CD4-positive, alpha-beta T cell (primary cell): ENCODE measurements at regions not wholly inside any gene's neighbourhood (a gene's known extent, or its start where the extent isn't known, plus 50 kb on each side); places are given as distances from the start of the nearest gene placed in this dataset.

Experiments used
- ATAC-seq: fragments of 200-7000 bp; cut with Tn5 transposase; one replicate; pipeline ENCODE4 v1.10.0; 2022; ENCODE audit warnings: mild to moderate bottlenecking; ENCODE audit not compliant: poor library complexity
- CTCF ChIA-PET: fragments of 350-600 bp; sonication (Branson Sonifier 250); formaldehyde crosslinking; loops from one replicate; lab custom pipeline; 2021; ENCODE audit warnings: antibody characterized with exemption, inconsistent platforms; lab: Charles Lee
- POLR2A ChIA-PET: fragments of 350-600 bp; sonication (Branson Sonifier 250); formaldehyde crosslinking; loops from one replicate; lab custom pipeline; 2021; ENCODE audit warnings: antibody characterized with exemption, inconsistent platforms; lab: Charles Lee
- DNase-seq, 14 experiments: peaks; one replicate each; pipeline ENCODE4 v3.0.0-alpha.2; 2013 to 2020; ENCODE audit warnings: mixed read lengths in 2 of 14
- H3K27ac ChIP-seq, 2 donors: one replicate each; pipeline versions ENCODE4 v1.5.1 to v1.7.0; 2013; ENCODE audit warnings: low read length in 2 of 2, low read depth in 1 of 2, mild to moderate bottlenecking in 1 of 2
- H3K27me3 ChIP-seq, 2 experiments: 1 replicate in 1 of 2; 2 replicates in 1 of 2; pipeline versions ENCODE4 v1.6.1 to v1.7.0; 2013; ENCODE audit warnings: low read length in 2 of 2, control low read depth in 1 of 2, mild to moderate bottlenecking in 1 of 2, moderate library complexity in 1 of 2; ENCODE audit not compliant: insufficient read depth in 2 of 2, control insufficient read depth in 1 of 2
- H3K36me3 ChIP-seq: one replicate; pipeline ENCODE4 v1.6.1; 2013; ENCODE audit warnings: low read length, control low read depth; ENCODE audit not compliant: insufficient read depth
- H3K4me1 ChIP-seq: one replicate; pipeline ENCODE4 v1.6.1; 2013; ENCODE audit warnings: low read length, control low read depth; ENCODE audit not compliant: insufficient read depth
- H3K4me3 ChIP-seq: one replicate; pipeline ENCODE4 v1.5.1; 2013; ENCODE audit warnings: mild to moderate bottlenecking, low read length, moderate library complexity
- H3K9me3 ChIP-seq, 2 experiments: 1 replicate in 1 of 2; 2 replicates in 1 of 2; pipeline versions ENCODE4 v1.6.1 to v1.7.0; 2013; ENCODE audit warnings: low read length in 2 of 2, mild to moderate bottlenecking in 2 of 2, control low read depth in 1 of 2, moderate library complexity in 1 of 2; ENCODE audit not compliant: control insufficient read depth in 1 of 2, insufficient read depth in 1 of 2
- H3K27ac Mint-ChIP-seq: one replicate; pipeline ENCODE4 v1.8.0; 2020; ENCODE audit warnings: mixed read lengths
- H3K27me3 Mint-ChIP-seq: one replicate; pipeline ENCODE4 v1.8.0; 2021; ENCODE audit warnings: mixed read lengths
- H3K36me3 Mint-ChIP-seq: one replicate; pipeline ENCODE4 v1.8.0; 2021; ENCODE audit warnings: low read depth, mixed read lengths
- H3K4me1 Mint-ChIP-seq: one replicate; pipeline ENCODE4 v1.8.0; 2021; ENCODE audit warnings: low read depth, mixed read lengths
- H3K4me3 Mint-ChIP-seq: one replicate; pipeline ENCODE4 v1.8.0; 2020; ENCODE audit warnings: mild to moderate bottlenecking, mixed read lengths
- H3K9me3 Mint-ChIP-seq: one replicate; pipeline ENCODE4 v1.8.0; 2020; ENCODE audit warnings: mixed read lengths
- CTCF ChIP-seq: fragments of 200-600 bp; IDR thresholded peaks from one replicate; pipeline ENCODE4 v1.8.0; 2022; ENCODE audit warnings: antibody characterized with exemption, mild to moderate bottlenecking
- intact Hi-C, 2 experiments: fragments of 100-400 bp; cut with DNase I in 1 of 2; cut with micrococcal nuclease in 1 of 2; formaldehyde crosslinking; loops; one replicate each; pipeline versions ENCODE4 v1.15.1 to v1.9.0; 2023 to 2025; cut with DNase I, micrococcal nuclease

- H3K4me1 Mint-ChIP-seq = no peaks in the 10 kb centered on the region
- Histone ChIP-seq H3K9me3 (peaks cover 10% of the 10 kb centered on the region in 2 experiments), H3K4me1 (no peaks in the 10 kb centered on the region), H3K27me3 (no peaks in the 10 kb centered on the region), H3K27ac (no peak overlapping the region), H3K36me3 (no peaks in the 10 kb centered on the region), H3K4me3 (no peak overlapping the region)
- ChIA-PET CTCF (no interaction called here), POLR2A (no interaction called here)
- no peak overlapping the region for H3K4me3 Mint-ChIP-seq
- H3K27ac Mint-ChIP-seq = no peak overlapping the region
- H3K36me3 Mint-ChIP-seq = no peaks in the 10 kb centered on the region
- ATAC-seq (no peak), DNase-seq (no peak)
- TF ChIP-seq CTCF = no peak
- intact Hi-C loops = no loop called here
- H3K9me3 Mint-ChIP-seq = peaks cover 7% of the 10 kb centered on the region
- H3K27me3 Mint-ChIP-seq = no peaks in the 10 kb centered on the region
Measured at GRCh38 chr13:67474115-67474514, 244.0 kb upstream of the PCDH9 start.

GRCh38 chr13:67469623-67470022 lies 239.5 kb upstream of the PCDH9 start:
- no peak overlapping the region for H3K4me3 Mint-ChIP-seq
- TF ChIP-seq CTCF = no peak
- POLR2A ChIA-PET = no interaction called here
- no peaks in the 10 kb centered on the region for H3K4me1 Mint-ChIP-seq
- H3K27me3 Mint-ChIP-seq = no peaks in the 10 kb centered on the region
- Histone ChIP-seq H3K36me3 (no peaks in the 10 kb centered on the region), H3K4me3 (no peak overlapping the region), H3K27me3 (no peaks in the 10 kb centered on the region), H3K27ac (no peak overlapping the region), H3K4me1 (no peaks in the 10 kb centered on the region), H3K9me3 (peaks cover 7 to 10% of the 10 kb centered on the region in 2 experiments)
- no peak overlapping the region for H3K27ac Mint-ChIP-seq
- H3K36me3 Mint-ChIP-seq = no peaks in the 10 kb centered on the region
- CTCF ChIA-PET = no interaction called here
- peaks cover 22% of the 10 kb centered on the region for H3K9me3 Mint-ChIP-seq
- no peak for ATAC-seq
- DNase-seq = no peak
- intact Hi-C loops = no loop called here

GRCh38 chr13:67466569-67466968 lies 236.4 kb upstream of the PCDH9 start:
- ATAC-seq = no peak
- H3K27me3 Mint-ChIP-seq = no peaks in the 10 kb centered on the region

More at GRCh38 chr13:67466569-67466968, 236.4 kb upstream of the PCDH9 start:
- TF ChIP-seq CTCF = no peak
- Mint-ChIP-seq H3K27ac (no peak overlapping the region), H3K4me1 (no peaks in the 10 kb centered on the region), H3K4me3 (no peak overlapping the region), H3K9me3 (peaks cover 21% of the 10 kb centered on the region), H3K36me3 (no peaks in the 10 kb centered on the region)
- no peak overlapping the region for H3K4me3 ChIP-seq
- no peak overlapping the region for H3K27ac ChIP-seq
- POLR2A ChIA-PET = no interaction called here
- intact Hi-C loops = no loop called here
- H3K27me3 ChIP-seq = no peaks in the 10 kb centered on the region
- H3K36me3 ChIP-seq = no peaks in the 10 kb centered on the region
- no peak for DNase-seq
- CTCF ChIA-PET = no interaction called here
- peaks cover 3 to 10% of the 10 kb centered on the region in 2 experiments for H3K9me3 ChIP-seq
- H3K4me1 ChIP-seq = no peaks in the 10 kb centered on the region
